ENCODE measurements at regions not wholly inside any gene's neighbourhood (a gene's known extent, or its start where the extent isn't known, plus 50 kb on each side); places are given as distances from the start of the nearest gene placed in this dataset.
A peak's percentile ranks its signal among the peaks of the same experiment; 100 is the strongest.

- Histone ChIP-seq H3K18ac (ENCODE audit: low read depth in 1 of 2, low read length in 2 of 2) (no peak overlapping the region), H2AFZ (ENCODE audit: low read depth, low read length) (no peak overlapping the region), H3K9ac (ENCODE audit: low read length) (no peak overlapping the region), H3K27ac (ENCODE audit: low read length, poor library complexity, severe bottlenecking) (peak overlapping the region; percentile 59), H4K91ac (ENCODE audit: low read length) (no peak overlapping the region), H2BK12ac (ENCODE audit: low read length in 2 of 2) (no peak overlapping the region), H3K14ac (ENCODE audit: low read length in 2 of 2) (no peak overlapping the region), H2BK120ac (ENCODE audit: low read depth, low read length) (no peak overlapping the region), H3K4ac (ENCODE audit: low read depth in 1 of 2, low read length in 2 of 2) (no peak overlapping the region), H3K27me3 (ENCODE audit: control insufficient read depth in 1 of 2, insufficient read depth in 1 of 2, low read length in 2 of 2) (no peaks in the 10 kb centered on the region), H2BK15ac (ENCODE audit: low read depth, poor library complexity, severe bottlenecking) (no peak overlapping the region), H3K23ac (ENCODE audit: low read length in 2 of 2) (no peak overlapping the region), H3K4me2 (ENCODE audit: low read length, poor library complexity, severe bottlenecking) (no peak overlapping the region), H3K4me3 (ENCODE audit: insufficient read depth in 1 of 2, low read depth in 1 of 2, low read length in 2 of 2) (no peak overlapping the region), H2AK5ac (ENCODE audit: low read length, severe bottlenecking) (no peak overlapping the region), H2BK5ac (ENCODE audit: low read depth, low read length, poor library complexity, severe bottlenecking) (no peak overlapping the region), H3K36me3 (ENCODE audit: control insufficient read depth in 1 of 2, insufficient read depth in 2 of 2, low read depth in 1 of 2, low read length in 2 of 2) (no peaks in the 10 kb centered on the region), H3K4me1 (ENCODE audit: control insufficient read depth, insufficient read depth, low read depth, low read length) (peaks cover 5% of the 10 kb centered on the region), H4K8ac (ENCODE audit: low read length) (no peak overlapping the region), H3K9me3 (ENCODE audit: control insufficient read depth, low read length) (no peaks in the 10 kb centered on the region), H3K79me1 (replicated peaks; ENCODE audit: low read length, poor library complexity, severe bottlenecking) (no peaks in the 10 kb centered on the region)
- 97% methylated on average over 3 of the region's 4 CpGs for WGBS
- no peak for DNase-seq
These were observed 142.1 kb upstream of the TMCO5A start for GRCh38 chr15:37792351-37792750.

GRCh38 chr15:37793851-37794250 is 140.6 kb upstream of the TMCO5A start:
- WGBS, result 51% methylated on average over 2 of the region's 2 CpGs
- Histone ChIP-seq H3K27ac (ENCODE audit: low read length, poor library complexity, severe bottlenecking) (no peak overlapping the region), H3K4me1 (ENCODE audit: control insufficient read depth, insufficient read depth, low read depth, low read length) (peaks cover 2% of the 10 kb centered on the region), H3K4me3 (ENCODE audit: insufficient read depth in 1 of 2, low read depth in 1 of 2, low read length in 2 of 2) (no peak overlapping the region), H3K36me3 (ENCODE audit: control insufficient read depth in 1 of 2, insufficient read depth in 2 of 2, low read depth in 1 of 2, low read length in 2 of 2) (no peaks in the 10 kb centered on the region), H4K91ac (ENCODE audit: low read length) (no peak overlapping the region), H3K14ac (ENCODE audit: low read length in 2 of 2) (peak overlapping the region in 1 of 2 experiments; percentile 7), H2AFZ (ENCODE audit: low read depth, low read length) (no peak overlapping the region), H3K79me1 (replicated peaks; ENCODE audit: low read length, poor library complexity, severe bottlenecking) (no peaks in the 10 kb centered on the region), H3K9me3 (ENCODE audit: control insufficient read depth, low read length) (no peaks in the 10 kb centered on the region), H3K18ac (ENCODE audit: low read depth in 1 of 2, low read length in 2 of 2) (no peak overlapping the region), H4K8ac (ENCODE audit: low read length) (no peak overlapping the region), H3K4me2 (ENCODE audit: low read length, poor library complexity, severe bottlenecking) (no peak overlapping the region), H2BK120ac (ENCODE audit: low read depth, low read length) (no peak overlapping the region), H3K9ac (ENCODE audit: low read length) (no peak overlapping the region), H2AK5ac (ENCODE audit: low read length, severe bottlenecking) (no peak overlapping the region), H2BK5ac (ENCODE audit: low read depth, low read length, poor library complexity, severe bottlenecking) (no peak overlapping the region), H2BK12ac (ENCODE audit: low read length in 2 of 2) (no peak overlapping the region), H3K4ac (ENCODE audit: low read depth in 1 of 2, low read length in 2 of 2) (no peak overlapping the region), H2BK15ac (ENCODE audit: low read depth, poor library complexity, severe bottlenecking) (no peak overlapping the region), H3K23ac (ENCODE audit: low read length in 2 of 2) (no peak overlapping the region), H3K27me3 (ENCODE audit: control insufficient read depth in 1 of 2, insufficient read depth in 1 of 2, low read length in 2 of 2) (no peaks in the 10 kb centered on the region)
- no peak for DNase-seq

- no peak for DNase-seq
- Histone ChIP-seq H3K4me2 (ENCODE audit: low read length, poor library complexity, severe bottlenecking) (no peak overlapping the region), H3K23ac (ENCODE audit: low read length in 2 of 2) (no peak overlapping the region), H4K8ac (ENCODE audit: low read length) (no peak overlapping the region), H2BK5ac (ENCODE audit: low read depth, low read length, poor library complexity, severe bottlenecking) (no peak overlapping the region), H3K27ac (ENCODE audit: low read length, poor library complexity, severe bottlenecking) (no peak overlapping the region), H3K14ac (ENCODE audit: low read length in 2 of 2) (no peak overlapping the region), H2AK5ac (ENCODE audit: low read length, severe bottlenecking) (no peak overlapping the region), H2BK120ac (ENCODE audit: low read depth, low read length) (no peak overlapping the region), H3K9ac (ENCODE audit: low read length) (no peak overlapping the region), H3K4ac (ENCODE audit: low read depth in 1 of 2, low read length in 2 of 2) (no peak overlapping the region), H2BK12ac (ENCODE audit: low read length in 2 of 2) (no peak overlapping the region), H3K79me1 (replicated peaks; ENCODE audit: low read length, poor library complexity, severe bottlenecking) (no peaks in the 10 kb centered on the region), H3K27me3 (ENCODE audit: control insufficient read depth in 1 of 2, insufficient read depth in 1 of 2, low read length in 2 of 2) (no peaks in the 10 kb centered on the region), H2AFZ (ENCODE audit: low read depth, low read length) (no peak overlapping the region), H4K91ac (ENCODE audit: low read length) (no peak overlapping the region), H3K4me3 (ENCODE audit: insufficient read depth in 1 of 2, low read depth in 1 of 2, low read length in 2 of 2) (no peak overlapping the region), H3K18ac (ENCODE audit: low read depth in 1 of 2, low read length in 2 of 2) (no peak overlapping the region), H3K4me1 (ENCODE audit: control insufficient read depth, insufficient read depth, low read depth, low read length) (peaks cover 2% of the 10 kb centered on the region), H3K9me3 (ENCODE audit: control insufficient read depth, low read length) (no peaks in the 10 kb centered on the region), H3K36me3 (ENCODE audit: control insufficient read depth in 1 of 2, insufficient read depth in 2 of 2, low read depth in 1 of 2, low read length in 2 of 2) (no peaks in the 10 kb centered on the region), H2BK15ac (ENCODE audit: low read depth, poor library complexity, severe bottlenecking) (no peak overlapping the region)
- no CpG with 5 or more reads among the region's 1 CpG for WGBS
These were observed 139.5 kb upstream of the TMCO5A start for GRCh38 chr15:37794947-37795346.

GRCh38 chr15:37801529-37801928 is 132.9 kb upstream of the TMCO5A start:
- no peak overlapping the region for H3K14ac ChIP-seq (ENCODE audit: low read length in 2 of 2)
- H2BK5ac ChIP-seq (ENCODE audit: low read depth, low read length, poor library complexity, severe bottlenecking), result no peak overlapping the region
- H3K27me3 ChIP-seq (ENCODE audit: control insufficient read depth in 1 of 2, insufficient read depth in 1 of 2, low read length in 2 of 2), result no peaks in the 10 kb centered on the region
- H2BK15ac ChIP-seq (ENCODE audit: low read depth, poor library complexity, severe bottlenecking), result no peak overlapping the region
- no peaks in the 10 kb centered on the region for H3K9me3 ChIP-seq (ENCODE audit: control insufficient read depth, low read length)
- DNase-seq, result no peak
- no peak overlapping the region for H3K9ac ChIP-seq (ENCODE audit: low read length)
- H3K4ac ChIP-seq (ENCODE audit: low read depth in 1 of 2, low read length in 2 of 2), result no peak overlapping the region
- H2BK120ac ChIP-seq (ENCODE audit: low read depth, low read length), result no peak overlapping the region
- H4K8ac ChIP-seq (ENCODE audit: low read length), result no peak overlapping the region
- no peak overlapping the region for H3K18ac ChIP-seq (ENCODE audit: low read depth in 1 of 2, low read length in 2 of 2)
- H4K91ac ChIP-seq (ENCODE audit: low read length), result no peak overlapping the region
- no peaks in the 10 kb centered on the region for H3K36me3 ChIP-seq (ENCODE audit: control insufficient read depth in 1 of 2, insufficient read depth in 2 of 2, low read depth in 1 of 2, low read length in 2 of 2)
- no peak overlapping the region for H2BK12ac ChIP-seq (ENCODE audit: low read length in 2 of 2)
- H3K4me3 ChIP-seq (ENCODE audit: insufficient read depth in 1 of 2, low read depth in 1 of 2, low read length in 2 of 2), result no peak overlapping the region
- H2AK5ac ChIP-seq (ENCODE audit: low read length, severe bottlenecking), result no peak overlapping the region
- H2AFZ ChIP-seq (ENCODE audit: low read depth, low read length), result no peak overlapping the region
- no peak overlapping the region for H3K23ac ChIP-seq (ENCODE audit: low read length in 2 of 2)
- H3K4me2 ChIP-seq (ENCODE audit: low read length, poor library complexity, severe bottlenecking), result no peak overlapping the region
- H3K79me1 ChIP-seq (replicated peaks; ENCODE audit: low read length, poor library complexity, severe bottlenecking), result no peaks in the 10 kb centered on the region
- H3K4me1 ChIP-seq (ENCODE audit: control insufficient read depth, insufficient read depth, low read depth, low read length), result no peaks in the 10 kb centered on the region
- H3K27ac ChIP-seq (ENCODE audit: low read length, poor library complexity, severe bottlenecking), result no peak overlapping the region
- WGBS, result 91% methylated on average over 2 of the region's 3 CpGs

Measured in mesenchymal stem cell (in vitro differentiated cells and primary cell).